ENCODE measurements at regions not wholly inside any gene's neighbourhood (a gene's known extent, or its start where the extent isn't known, plus 50 kb on each side); places are given as distances from the start of the nearest gene placed in this dataset.

DNA sequence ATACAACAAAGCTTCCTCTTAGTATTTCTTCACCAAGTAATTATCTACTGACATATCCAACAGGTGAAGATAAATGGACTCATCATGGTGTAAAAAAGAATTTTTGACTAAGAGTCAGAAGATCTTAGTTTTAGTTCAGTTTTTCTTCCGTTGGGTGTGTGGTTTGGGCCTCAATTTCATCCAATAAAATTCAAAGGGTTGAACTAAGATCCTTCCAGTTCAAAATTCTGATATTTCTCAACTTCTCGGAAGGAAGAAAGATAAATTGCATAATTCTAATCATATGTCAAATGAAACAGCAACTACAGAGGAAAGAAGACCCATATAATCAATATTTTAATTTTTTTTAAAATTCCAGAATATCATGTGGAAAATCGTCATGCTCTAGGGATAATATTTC is 192.7 kb downstream of the SPRY1 start:
- H3K9me3 ChIP-seq (ENCODE audit: control insufficient read depth, low read length): no peaks in the 10 kb centered on the region
- H3K4me3 ChIP-seq (ENCODE audit: extremely low read depth, insufficient read depth, low read length, poor library complexity, severe bottlenecking): no peak overlapping the region
- no peaks in the 10 kb centered on the region for H3K36me3 ChIP-seq (ENCODE audit: control insufficient read depth, insufficient read depth, low read length)
- no CpG with 5 or more reads among the region's 3 CpGs for WGBS, 2 experiments (ENCODE audit: insufficient coverage in 2 of 2)
- H3K4me1 ChIP-seq (ENCODE audit: control insufficient read depth, insufficient read depth, low read length, poor library complexity, severe bottlenecking): no peaks in the 10 kb centered on the region
- H3K27ac ChIP-seq (ENCODE audit: low read depth, low read length, severe bottlenecking): no peak overlapping the region

DNA sequence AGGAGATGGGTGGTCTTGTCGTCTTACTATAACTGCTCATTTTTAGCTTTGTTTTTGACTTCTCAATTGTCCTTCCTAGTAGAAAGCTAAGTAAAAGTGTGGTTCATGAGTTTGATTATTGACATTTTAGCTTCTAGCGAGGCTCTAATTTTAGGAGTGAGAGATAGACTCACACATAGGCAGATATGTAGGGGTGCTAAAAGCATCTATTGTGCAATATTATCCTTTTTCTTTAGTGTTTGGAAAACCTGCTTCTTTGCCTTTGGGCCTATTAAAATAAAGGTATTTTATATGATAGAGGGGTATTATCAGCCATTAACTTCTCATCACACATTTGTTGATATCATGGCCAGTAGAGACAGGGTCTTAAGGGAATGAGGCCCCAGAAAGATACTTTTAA is 195.3 kb downstream of the SPRY1 start:
- H3K4me3 ChIP-seq (ENCODE audit: extremely low read depth, insufficient read depth, low read length, poor library complexity, severe bottlenecking): no peak overlapping the region
- no peaks in the 10 kb centered on the region for H3K9me3 ChIP-seq (ENCODE audit: control insufficient read depth, low read length)
- no peaks in the 10 kb centered on the region for H3K36me3 ChIP-seq (ENCODE audit: control insufficient read depth, insufficient read depth, low read length)
- H3K27ac ChIP-seq (ENCODE audit: low read depth, low read length, severe bottlenecking): no peak overlapping the region
- peaks cover under 1% of the 10 kb centered on the region for H3K4me1 ChIP-seq (ENCODE audit: control insufficient read depth, insufficient read depth, low read length, poor library complexity, severe bottlenecking)
- 100% methylated on average over 1 of the region's 2 CpGs; no CpG with 5 or more reads in 1 of the 2 experiments for WGBS, 2 experiments (ENCODE audit: insufficient coverage in 2 of 2)

- Histone ChIP-seq H3K9me3 (ENCODE audit: control insufficient read depth, low read length) (no peaks in the 10 kb centered on the region), H3K27ac (ENCODE audit: low read depth, low read length, severe bottlenecking) (no peak overlapping the region), H3K36me3 (ENCODE audit: control insufficient read depth, insufficient read depth, low read length) (no peaks in the 10 kb centered on the region), H3K4me1 (ENCODE audit: control insufficient read depth, insufficient read depth, low read length, poor library complexity, severe bottlenecking) (peaks cover 12% of the 10 kb centered on the region), H3K4me3 (ENCODE audit: extremely low read depth, insufficient read depth, low read length, poor library complexity, severe bottlenecking) (no peak overlapping the region)
- WGBS, 2 experiments (ENCODE audit: insufficient coverage in 2 of 2): 100% methylated on average over 1 of the region's 3 CpGs
Observed at GRCh38 chr4:123593655-123594054, 197.1 kb downstream of the SPRY1 start.

- Histone ChIP-seq H3K27ac (ENCODE audit: low read depth, low read length, severe bottlenecking) (no peak overlapping the region), H3K4me3 (ENCODE audit: extremely low read depth, insufficient read depth, low read length, poor library complexity, severe bottlenecking) (no peak overlapping the region), H3K4me1 (ENCODE audit: control insufficient read depth, insufficient read depth, low read length, poor library complexity, severe bottlenecking) (peaks cover 37% of the 10 kb centered on the region), H3K36me3 (ENCODE audit: control insufficient read depth, insufficient read depth, low read length) (no peaks in the 10 kb centered on the region), H3K9me3 (ENCODE audit: control insufficient read depth, low read length) (no peaks in the 10 kb centered on the region)
- WGBS, 2 experiments (ENCODE audit: insufficient coverage in 2 of 2): 80% methylated on average over 1 of the region's 3 CpGs; no CpG with 5 or more reads in 1 of the 2 experiments
Observed at GRCh38 chr4:123596805-123597204, 200.2 kb downstream of the SPRY1 start.

- no peaks in the 10 kb centered on the region for H3K36me3 ChIP-seq (ENCODE audit: control insufficient read depth, insufficient read depth, low read length)
- H3K4me3 ChIP-seq (ENCODE audit: extremely low read depth, insufficient read depth, low read length, poor library complexity, severe bottlenecking): no peak overlapping the region
- peak overlapping the region; percentile 2 for H3K27ac ChIP-seq (ENCODE audit: low read depth, low read length, severe bottlenecking)
- H3K9me3 ChIP-seq (ENCODE audit: control insufficient read depth, low read length): no peaks in the 10 kb centered on the region
- 86 to 100% methylated on average over 1 of the region's 1 CpG for WGBS, 2 experiments (ENCODE audit: insufficient coverage in 2 of 2)
- H3K4me1 ChIP-seq (ENCODE audit: control insufficient read depth, insufficient read depth, low read length, poor library complexity, severe bottlenecking): peaks cover 37% of the 10 kb centered on the region
Observed at GRCh38 chr4:123597586-123597985, 201.0 kb downstream of the SPRY1 start.

DNA sequence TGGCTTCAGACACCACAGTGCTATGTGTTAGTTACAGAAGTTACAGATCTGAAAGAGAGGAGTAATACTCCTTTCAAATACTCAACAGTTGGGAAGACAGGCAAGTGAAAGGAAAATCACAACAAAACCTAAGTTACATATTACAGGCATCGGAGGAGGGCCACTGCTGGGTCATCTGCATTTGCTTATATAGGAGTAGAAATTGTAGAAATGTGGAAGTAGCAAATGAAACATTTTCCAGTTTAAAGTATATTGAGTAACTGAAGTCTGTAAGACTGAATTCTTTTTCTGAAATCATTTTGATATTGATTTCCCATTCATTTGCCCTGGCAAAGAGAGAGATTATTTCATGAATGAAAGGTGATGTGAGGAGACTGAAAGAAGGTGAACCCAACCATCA is 201.7 kb downstream of the SPRY1 start:
- WGBS, 2 experiments (ENCODE audit: insufficient coverage in 2 of 2): no CpG with 5 or more reads among the region's 1 CpG
- Histone ChIP-seq H3K27ac (ENCODE audit: low read depth, low read length, severe bottlenecking) (no peak overlapping the region), H3K4me1 (ENCODE audit: control insufficient read depth, insufficient read depth, low read length, poor library complexity, severe bottlenecking) (peaks cover 37% of the 10 kb centered on the region), H3K4me3 (ENCODE audit: extremely low read depth, insufficient read depth, low read length, poor library complexity, severe bottlenecking) (no peak overlapping the region), H3K36me3 (ENCODE audit: control insufficient read depth, insufficient read depth, low read length) (no peaks in the 10 kb centered on the region), H3K9me3 (ENCODE audit: control insufficient read depth, low read length) (no peaks in the 10 kb centered on the region)

GRCh38 chr4:123599061-123599919 is 202.7 kb downstream of the SPRY1 start:
- Histone ChIP-seq H3K27ac (ENCODE audit: low read depth, low read length, severe bottlenecking) (peak overlapping the region; percentile 74), H3K4me1 (ENCODE audit: control insufficient read depth, insufficient read depth, low read length, poor library complexity, severe bottlenecking) (peaks cover 37% of the 10 kb centered on the region), H3K4me3 (ENCODE audit: extremely low read depth, insufficient read depth, low read length, poor library complexity, severe bottlenecking) (no peak overlapping the region), H3K36me3 (ENCODE audit: control insufficient read depth, insufficient read depth, low read length) (no peaks in the 10 kb centered on the region), H3K9me3 (ENCODE audit: control insufficient read depth, low read length) (no peaks in the 10 kb centered on the region)
- WGBS, 2 experiments (ENCODE audit: insufficient coverage in 2 of 2): no CpG with 5 or more reads among the region's 3 CpGs

- peaks cover 37% of the 10 kb centered on the region for H3K4me1 ChIP-seq (ENCODE audit: control insufficient read depth, insufficient read depth, low read length, poor library complexity, severe bottlenecking)
- 40% methylated on average over 1 of the region's 5 CpGs; no CpG with 5 or more reads in 1 of the 2 experiments for WGBS, 2 experiments (ENCODE audit: insufficient coverage in 2 of 2)
- no peaks in the 10 kb centered on the region for H3K36me3 ChIP-seq (ENCODE audit: control insufficient read depth, insufficient read depth, low read length)
- no peak overlapping the region for H3K4me3 ChIP-seq (ENCODE audit: extremely low read depth, insufficient read depth, low read length, poor library complexity, severe bottlenecking)
- H3K9me3 ChIP-seq (ENCODE audit: control insufficient read depth, low read length): no peaks in the 10 kb centered on the region
- peak overlapping the region; percentile 74 for H3K27ac ChIP-seq (ENCODE audit: low read depth, low read length, severe bottlenecking)
Observed at GRCh38 chr4:123599920-123600810, 203.6 kb downstream of the SPRY1 start.

- WGBS, 2 experiments (ENCODE audit: insufficient coverage in 2 of 2): 94 to 95% methylated on average over 2 to 3 of the region's 6 CpGs
- Histone ChIP-seq H3K36me3 (ENCODE audit: control insufficient read depth, insufficient read depth, low read length) (no peaks in the 10 kb centered on the region), H3K27ac (ENCODE audit: low read depth, low read length, severe bottlenecking) (no peak overlapping the region), H3K4me3 (ENCODE audit: extremely low read depth, insufficient read depth, low read length, poor library complexity, severe bottlenecking) (no peak overlapping the region), H3K9me3 (ENCODE audit: control insufficient read depth, low read length) (no peaks in the 10 kb centered on the region), H3K4me1 (ENCODE audit: control insufficient read depth, insufficient read depth, low read length, poor library complexity, severe bottlenecking) (peaks cover 37% of the 10 kb centered on the region)
Observed at GRCh38 chr4:123600987-123601904, 204.7 kb downstream of the SPRY1 start.

GRCh38 chr4:123602007-123602406 is 205.4 kb downstream of the SPRY1 start:
- H3K36me3 ChIP-seq (ENCODE audit: control insufficient read depth, insufficient read depth, low read length): no peaks in the 10 kb centered on the region
- WGBS, 2 experiments (ENCODE audit: insufficient coverage in 2 of 2): 100% methylated on average over 2 to 4 of the region's 4 CpGs
- no peak overlapping the region for H3K27ac ChIP-seq (ENCODE audit: low read depth, low read length, severe bottlenecking)
- peaks cover 36% of the 10 kb centered on the region for H3K4me1 ChIP-seq (ENCODE audit: control insufficient read depth, insufficient read depth, low read length, poor library complexity, severe bottlenecking)
- H3K9me3 ChIP-seq (ENCODE audit: control insufficient read depth, low read length): no peaks in the 10 kb centered on the region
- no peak overlapping the region for H3K4me3 ChIP-seq (ENCODE audit: extremely low read depth, insufficient read depth, low read length, poor library complexity, severe bottlenecking)
